ENCODE measurements at regions not wholly inside any gene's neighbourhood (a gene's known extent, or its start where the extent isn't known, plus 50 kb on each side); places are given as distances from the start of the nearest gene placed in this dataset.

DNA sequence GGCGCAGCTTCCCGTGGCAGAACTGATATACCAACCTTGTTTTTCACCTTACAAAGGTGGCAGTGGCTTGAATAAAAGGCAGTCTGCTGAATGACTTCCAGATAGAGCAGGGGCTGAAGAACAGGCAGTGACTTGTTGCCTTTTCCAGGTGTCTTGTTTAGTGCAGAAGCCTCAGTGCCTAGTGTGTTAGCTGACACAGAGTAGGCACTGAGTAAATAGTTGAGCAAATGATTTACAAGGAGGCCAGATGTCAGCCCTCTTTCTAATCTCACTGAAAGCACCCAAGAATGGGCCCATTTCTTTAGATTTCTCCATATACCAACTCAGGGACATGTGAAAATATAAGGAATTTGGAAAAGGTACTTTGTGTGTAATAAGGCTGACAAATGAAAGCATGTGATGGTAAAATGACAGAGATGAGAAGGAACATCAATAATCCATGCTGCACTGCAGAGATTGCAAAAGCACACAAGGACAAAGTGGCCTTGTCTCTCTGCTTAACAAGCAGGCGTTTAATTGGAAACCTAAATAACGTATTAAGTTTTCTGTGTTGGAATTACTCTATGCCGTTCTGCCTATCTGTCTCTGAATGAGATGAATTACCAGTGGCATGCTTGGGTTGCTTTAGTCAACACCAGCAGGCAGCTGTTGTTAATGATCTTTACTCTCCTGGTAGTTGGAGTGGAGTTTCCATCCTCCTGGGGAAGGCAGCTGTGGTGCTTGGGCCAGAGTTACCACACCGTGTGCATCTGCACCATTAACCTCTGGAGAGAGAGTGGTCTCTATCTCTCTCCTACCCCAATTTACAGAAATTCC is 360.1 kb upstream of the C9orf72 start:
- no peak for DNase-seq
- no peaks in the 10 kb centered on the region for H3K4me1 Mint-ChIP-seq
- ATAC-seq, result no peak
- ChIA-PET POLR2A (no interaction called here), CTCF (no interaction called here)
- peaks cover 0 to 3% (median 0%) of the 10 kb centered on the region in 11 donors for H3K9me3 Mint-ChIP-seq
- H3K4me3 Mint-ChIP-seq, result no peak overlapping the region
- Histone ChIP-seq H3K4me1 (ENCODE audit: control insufficient read depth in 2 of 2, insufficient read depth in 2 of 2, low read length in 2 of 2) (no peaks in the 10 kb centered on the region), H3K27ac (ENCODE audit: low read depth, low read length) (no peak overlapping the region), H3K4me3 (ENCODE audit: low read length) (no peak overlapping the region), H3K36me3 (ENCODE audit: control insufficient read depth in 2 of 3, insufficient read depth in 3 of 3, low read length in 3 of 3) (no peaks in the 10 kb centered on the region), H3K9me3 (ENCODE audit: control insufficient read depth in 2 of 3, low read length in 3 of 3) (no peaks in the 10 kb centered on the region), H3K27me3 (ENCODE audit: control insufficient read depth in 2 of 2, insufficient read depth in 2 of 2, low read length in 2 of 2) (no peaks in the 10 kb centered on the region)
- intact Hi-C loops (cut with micrococcal nuclease), result no loop called here
- H3K27me3 Mint-ChIP-seq, result no peaks in the 10 kb centered on the region
- H3K27ac Mint-ChIP-seq, result no peak overlapping the region
- no peaks in the 10 kb centered on the region for H3K36me3 Mint-ChIP-seq

DNA sequence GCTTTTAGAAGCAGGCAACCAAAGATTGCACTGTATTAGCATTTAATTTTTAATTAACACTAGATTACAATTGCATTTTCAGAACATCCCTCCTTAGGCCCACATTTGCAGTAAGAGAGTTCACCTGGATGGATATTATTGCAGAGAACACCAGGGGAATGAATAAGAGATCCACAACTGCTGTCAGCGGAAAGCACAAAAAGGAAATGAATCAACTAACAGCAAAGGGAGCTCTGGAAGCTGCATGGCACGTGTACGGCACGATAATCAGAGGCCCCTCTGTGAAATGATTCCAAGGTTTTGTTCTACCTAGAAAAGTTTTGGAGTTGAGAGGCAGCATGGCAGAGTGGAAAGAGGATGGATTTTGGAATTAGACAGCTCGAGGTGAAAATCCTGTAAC is 361.2 kb upstream of the C9orf72 start:
- CTCF ChIA-PET, result no interaction called here
- H3K27me3 Mint-ChIP-seq, result no peaks in the 10 kb centered on the region
- no peaks in the 10 kb centered on the region for H3K4me1 ChIP-seq (ENCODE audit: control insufficient read depth in 2 of 2, insufficient read depth in 2 of 2, low read length in 2 of 2)

DNA sequence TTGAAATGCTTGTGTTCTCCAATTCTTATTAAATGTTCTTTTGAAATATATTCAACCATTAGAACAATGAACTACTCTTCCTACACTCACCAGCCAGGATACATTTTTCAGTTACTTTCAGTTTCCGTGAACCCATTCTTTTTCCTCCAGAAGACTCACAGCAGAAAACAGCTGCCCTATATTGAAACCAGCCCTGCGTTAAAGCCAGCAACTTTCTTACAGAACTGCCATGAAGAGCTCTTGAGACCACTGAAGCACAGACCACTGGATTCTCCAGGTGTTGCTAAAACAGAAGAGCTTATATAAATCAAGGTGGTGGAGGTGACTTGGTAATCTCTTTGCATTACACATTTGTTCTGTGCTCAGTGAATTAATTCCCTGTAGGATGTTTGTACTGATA is 365.9 kb upstream of the C9orf72 start:
- Histone ChIP-seq H3K4me3 (ENCODE audit: low read length) (no peak overlapping the region), H3K4me1 (ENCODE audit: control insufficient read depth in 2 of 2, insufficient read depth in 2 of 2, low read length in 2 of 2) (no peaks in the 10 kb centered on the region), H3K27ac (ENCODE audit: low read depth, low read length) (no peak overlapping the region), H3K9me3 (ENCODE audit: control insufficient read depth in 2 of 3, low read length in 3 of 3) (no peaks in the 10 kb centered on the region), H3K27me3 (ENCODE audit: control insufficient read depth in 2 of 2, insufficient read depth in 2 of 2, low read length in 2 of 2) (no peaks in the 10 kb centered on the region), H3K36me3 (ENCODE audit: control insufficient read depth in 2 of 3, insufficient read depth in 3 of 3, low read length in 3 of 3) (no peaks in the 10 kb centered on the region)
- no peaks in the 10 kb centered on the region for H3K27me3 Mint-ChIP-seq
- ATAC-seq, result no peak
- H3K4me3 Mint-ChIP-seq, result no peak overlapping the region
- no peaks in the 10 kb centered on the region for H3K36me3 Mint-ChIP-seq
- ChIA-PET POLR2A (no interaction called here), CTCF (no interaction called here)
- no peak overlapping the region for H3K27ac Mint-ChIP-seq
- no peaks in the 10 kb centered on the region for H3K4me1 Mint-ChIP-seq
- intact Hi-C loops (cut with micrococcal nuclease), result no loop called here
- peaks cover 0 to 3% (median 0%) of the 10 kb centered on the region in 11 donors for H3K9me3 Mint-ChIP-seq
- DNase-seq, result no peak

More for the DNA sequence above, 361.2 kb upstream of the C9orf72 start:
- H3K4me3 ChIP-seq (ENCODE audit: low read length), result no peak overlapping the region
- Mint-ChIP-seq H3K36me3 (no peaks in the 10 kb centered on the region), H3K27ac (no peak overlapping the region), H3K9me3 (peaks cover 0 to 3% (median 0%) of the 10 kb centered on the region in 11 donors), H3K4me1 (no peaks in the 10 kb centered on the region), H3K4me3 (no peak overlapping the region)
- no peaks in the 10 kb centered on the region for H3K36me3 ChIP-seq (ENCODE audit: control insufficient read depth in 2 of 3, insufficient read depth in 3 of 3, low read length in 3 of 3)
- no peak overlapping the region for H3K27ac ChIP-seq (ENCODE audit: low read depth, low read length)
- no peaks in the 10 kb centered on the region for H3K9me3 ChIP-seq (ENCODE audit: control insufficient read depth in 2 of 3, low read length in 3 of 3)
- H3K27me3 ChIP-seq (ENCODE audit: control insufficient read depth in 2 of 2, insufficient read depth in 2 of 2, low read length in 2 of 2), result no peaks in the 10 kb centered on the region
- DNase-seq, result no peak
- no peak for ATAC-seq
- POLR2A ChIA-PET, result no interaction called here
- intact Hi-C loops (cut with micrococcal nuclease), result no loop called here

DNA sequence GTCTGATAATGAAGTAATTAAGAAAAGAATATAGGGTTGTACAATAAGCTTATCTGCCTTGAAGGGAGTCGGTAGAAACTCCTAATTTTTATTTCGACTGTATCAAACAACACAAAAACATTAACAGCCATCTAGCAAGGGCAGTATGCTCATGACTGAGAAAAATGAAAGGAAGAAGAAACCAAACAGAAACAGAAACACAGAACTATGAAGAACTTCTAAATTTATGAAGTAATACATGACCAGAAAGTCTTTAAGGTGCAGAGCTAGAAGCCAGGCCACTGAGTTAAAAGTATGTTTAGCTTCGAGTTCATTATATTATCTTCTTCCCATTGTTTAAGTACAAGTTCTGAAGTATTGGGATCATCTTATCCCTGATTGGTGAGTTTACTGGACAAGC is 367.3 kb upstream of the C9orf72 start:
- Mint-ChIP-seq H3K27me3 (no peaks in the 10 kb centered on the region), H3K4me3 (no peak overlapping the region), H3K36me3 (no peaks in the 10 kb centered on the region), H3K27ac (no peak overlapping the region), H3K9me3 (no peaks in the 10 kb centered on the region), H3K4me1 (no peaks in the 10 kb centered on the region)
- Histone ChIP-seq H3K9me3 (ENCODE audit: control insufficient read depth in 2 of 3, low read length in 3 of 3) (no peaks in the 10 kb centered on the region), H3K27me3 (ENCODE audit: control insufficient read depth in 2 of 2, insufficient read depth in 2 of 2, low read length in 2 of 2) (no peaks in the 10 kb centered on the region), H3K27ac (ENCODE audit: low read depth, low read length) (no peak overlapping the region), H3K4me1 (ENCODE audit: control insufficient read depth in 2 of 2, insufficient read depth in 2 of 2, low read length in 2 of 2) (no peaks in the 10 kb centered on the region), H3K36me3 (ENCODE audit: control insufficient read depth in 2 of 3, insufficient read depth in 3 of 3, low read length in 3 of 3) (no peaks in the 10 kb centered on the region), H3K4me3 (ENCODE audit: low read length) (no peak overlapping the region)
- POLR2A ChIA-PET, result no interaction called here
- CTCF ChIA-PET, result no interaction called here
- DNase-seq (no peak), ATAC-seq (no peak)
- intact Hi-C loops (cut with micrococcal nuclease), result no loop called here

DNA sequence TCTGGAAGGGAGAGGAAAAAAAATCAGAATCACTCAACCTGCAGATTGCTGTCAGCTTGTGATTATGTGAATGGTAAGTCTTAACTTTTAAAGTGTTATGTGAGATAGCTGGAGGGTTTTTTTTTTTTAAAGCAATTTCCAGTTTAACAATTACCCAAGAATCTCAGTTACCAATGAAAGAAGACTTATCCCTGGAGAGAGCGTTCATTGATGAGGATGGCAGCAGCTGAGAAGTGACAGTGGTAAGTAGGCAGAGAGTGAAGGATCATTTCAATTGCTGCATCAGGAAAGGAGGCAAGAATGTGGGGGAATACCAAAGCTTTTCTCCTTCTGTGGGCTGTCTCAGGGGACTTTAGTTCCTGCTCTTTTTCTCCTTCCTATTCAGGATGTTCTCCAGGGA is 370.2 kb upstream of the C9orf72 start:
- CTCF ChIA-PET, result no interaction called here
- Histone ChIP-seq H3K27ac (ENCODE audit: low read depth, low read length) (no peak overlapping the region), H3K9me3 (ENCODE audit: control insufficient read depth in 2 of 3, low read length in 3 of 3) (no peaks in the 10 kb centered on the region), H3K27me3 (ENCODE audit: control insufficient read depth in 2 of 2, insufficient read depth in 2 of 2, low read length in 2 of 2) (no peaks in the 10 kb centered on the region), H3K4me1 (ENCODE audit: control insufficient read depth in 2 of 2, insufficient read depth in 2 of 2, low read length in 2 of 2) (no peaks in the 10 kb centered on the region), H3K4me3 (ENCODE audit: low read length) (no peak overlapping the region), H3K36me3 (ENCODE audit: control insufficient read depth in 2 of 3, insufficient read depth in 3 of 3, low read length in 3 of 3) (no peaks in the 10 kb centered on the region)
- DNase-seq (no peak), ATAC-seq (no peak)
- intact Hi-C loops (cut with micrococcal nuclease), result no loop called here
- Mint-ChIP-seq H3K27me3 (no peaks in the 10 kb centered on the region), H3K4me3 (no peak overlapping the region), H3K4me1 (no peaks in the 10 kb centered on the region), H3K9me3 (peaks cover 0 to 5% (median 0%) of the 10 kb centered on the region in 11 donors), H3K36me3 (no peaks in the 10 kb centered on the region), H3K27ac (no peak overlapping the region)
- POLR2A ChIA-PET, result no interaction called here

DNA sequence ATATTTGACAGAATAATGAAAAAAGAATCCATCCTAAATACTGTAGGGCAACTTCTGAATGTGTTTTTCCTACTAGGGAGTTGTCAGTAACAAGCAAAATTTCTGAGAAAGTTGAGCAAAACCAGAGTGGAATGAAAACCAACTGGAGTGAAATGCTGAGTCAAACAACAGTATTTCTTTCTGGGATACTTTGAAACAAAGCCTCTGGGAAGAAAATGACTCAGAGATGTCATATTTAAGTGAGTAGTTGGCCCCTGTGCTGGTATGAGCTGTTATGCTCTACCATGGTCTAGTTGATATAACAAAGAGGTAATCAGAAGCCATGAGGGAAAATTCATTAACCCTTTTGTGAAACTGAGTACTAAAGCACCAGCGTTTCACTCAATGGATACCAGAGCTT is 372.1 kb upstream of the C9orf72 start:
- DNase-seq, result no peak
- no peaks in the 10 kb centered on the region for H3K36me3 ChIP-seq (ENCODE audit: control insufficient read depth in 2 of 3, insufficient read depth in 3 of 3, low read length in 3 of 3)
- no peaks in the 10 kb centered on the region for H3K27me3 ChIP-seq (ENCODE audit: control insufficient read depth in 2 of 2, insufficient read depth in 2 of 2, low read length in 2 of 2)
- no peak for ATAC-seq
- H3K4me3 Mint-ChIP-seq, result no peak overlapping the region
- H3K4me3 ChIP-seq (ENCODE audit: low read length), result no peak overlapping the region
- ChIA-PET CTCF (no interaction called here), POLR2A (no interaction called here)
- H3K36me3 Mint-ChIP-seq, result no peaks in the 10 kb centered on the region
- no peaks in the 10 kb centered on the region for H3K4me1 ChIP-seq (ENCODE audit: control insufficient read depth in 2 of 2, insufficient read depth in 2 of 2, low read length in 2 of 2)
- no peak overlapping the region for H3K27ac ChIP-seq (ENCODE audit: low read depth, low read length)
- no peaks in the 10 kb centered on the region for H3K9me3 ChIP-seq (ENCODE audit: control insufficient read depth in 2 of 3, low read length in 3 of 3)
- no peak overlapping the region for H3K27ac Mint-ChIP-seq
- H3K9me3 Mint-ChIP-seq, result peaks cover 0 to 6% (median 0%) of the 10 kb centered on the region in 11 donors
- intact Hi-C loops (cut with micrococcal nuclease), result no loop called here
- H3K27me3 Mint-ChIP-seq, result no peaks in the 10 kb centered on the region
- no peaks in the 10 kb centered on the region for H3K4me1 Mint-ChIP-seq

DNA sequence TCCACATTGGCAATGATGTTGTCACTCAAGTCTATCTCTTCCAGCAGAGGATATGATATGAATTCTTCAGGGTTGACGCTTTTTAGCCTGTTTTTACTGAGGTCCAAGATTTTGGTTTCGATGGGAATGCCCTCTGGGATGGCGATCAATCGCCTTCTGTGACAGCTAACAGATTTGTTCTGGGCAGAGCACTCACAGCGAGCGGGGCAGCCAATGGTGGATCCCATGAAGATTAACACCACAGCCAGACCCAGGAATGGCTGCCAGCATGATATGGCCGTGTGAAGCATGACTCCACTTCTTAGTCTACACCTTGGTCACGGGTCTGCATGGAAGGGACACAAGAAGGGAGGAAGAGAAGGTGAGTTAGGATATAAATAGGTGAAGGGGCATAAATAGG is 377.1 kb upstream of the C9orf72 start:
- Histone ChIP-seq H3K27ac (ENCODE audit: low read depth, low read length) (no peak overlapping the region), H3K36me3 (ENCODE audit: control insufficient read depth in 2 of 3, insufficient read depth in 3 of 3, low read length in 3 of 3) (no peaks in the 10 kb centered on the region), H3K27me3 (ENCODE audit: control insufficient read depth in 2 of 2, insufficient read depth in 2 of 2, low read length in 2 of 2) (no peaks in the 10 kb centered on the region), H3K4me3 (ENCODE audit: low read length) (no peak overlapping the region), H3K4me1 (ENCODE audit: control insufficient read depth in 2 of 2, insufficient read depth in 2 of 2, low read length in 2 of 2) (no peaks in the 10 kb centered on the region), H3K9me3 (ENCODE audit: control insufficient read depth in 2 of 3, low read length in 3 of 3) (no peaks in the 10 kb centered on the region)
- Mint-ChIP-seq H3K4me3 (no peak overlapping the region), H3K27me3 (no peaks in the 10 kb centered on the region), H3K9me3 (peaks cover 0 to 11% (median 0%) of the 10 kb centered on the region in 11 donors), H3K27ac (no peak overlapping the region), H3K4me1 (no peaks in the 10 kb centered on the region), H3K36me3 (no peaks in the 10 kb centered on the region)
- intact Hi-C loops (cut with micrococcal nuclease), result no loop called here
- ATAC-seq, result no peak
- no peak for DNase-seq
- POLR2A ChIA-PET, result no interaction called here
- CTCF ChIA-PET, result no interaction called here
